ENCODE measurements at regions not wholly inside any gene's neighbourhood (a gene's known extent, or its start where the extent isn't known, plus 50 kb on each side); places are given as distances from the start of the nearest gene placed in this dataset.
"Not testable (repeated sequence)": the region's sequence is repeated elsewhere in the genome, so short reads cannot be mapped to it uniquely, and the experiment has no call there.

DNA sequence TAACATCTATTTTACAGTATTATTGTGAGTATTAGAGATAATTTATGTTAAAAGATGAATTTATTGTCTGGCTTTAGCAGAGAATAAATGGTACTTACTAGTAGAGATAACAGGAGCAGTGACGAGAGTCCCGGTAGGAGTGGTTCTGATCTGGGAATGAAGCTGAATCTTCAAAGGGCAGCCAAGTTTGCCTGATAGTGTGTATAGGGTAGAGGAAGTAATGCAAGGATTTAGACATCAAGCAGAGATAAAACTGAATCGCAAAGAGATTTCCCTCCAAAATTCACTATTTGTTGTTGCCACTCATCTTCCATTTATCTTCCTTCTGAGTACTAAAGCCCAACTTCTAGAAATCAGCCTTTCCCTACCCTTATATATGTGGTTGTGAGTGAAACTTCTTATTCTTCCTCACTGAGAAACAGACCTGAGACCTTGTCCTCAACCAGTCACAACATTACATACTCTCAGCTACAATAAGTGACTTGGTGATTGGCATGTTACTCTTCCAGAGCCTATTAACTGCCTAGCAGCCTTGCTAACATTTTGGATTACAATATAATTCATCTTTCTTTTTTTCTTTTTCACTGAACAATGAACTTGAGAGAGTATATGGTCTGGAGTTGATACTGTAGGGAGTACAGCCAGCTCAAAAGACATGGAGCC, 692.7 kb upstream of the ZNF385D start (continued):
- no peak for TF ChIP-seq NFE2L2 (conservative IDR thresholded peaks at IDR 0.05; ENCODE audit: low read length)
- TF ChIP-seq TP53 (CRISPR knock-in tag; IDR thresholded peaks at IDR 0.05): no peak
- TF ChIP-seq, protein P1, sequence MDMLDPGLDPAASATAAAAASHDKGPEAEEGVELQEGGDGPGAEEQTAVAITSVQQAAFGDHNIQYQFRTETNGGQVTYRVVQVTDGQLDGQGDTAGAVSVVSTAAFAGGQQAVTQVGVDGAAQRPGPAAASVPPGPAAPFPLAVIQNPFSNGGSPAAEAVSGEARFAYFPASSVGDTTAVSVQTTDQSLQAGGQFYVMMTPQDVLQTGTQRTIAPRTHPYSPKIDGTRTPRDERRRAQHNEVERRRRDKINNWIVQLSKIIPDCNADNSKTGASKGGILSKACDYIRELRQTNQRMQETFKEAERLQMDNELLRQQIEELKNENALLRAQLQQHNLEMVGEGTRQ (IDR thresholded peaks at IDR 0.05): no peak

DNA sequence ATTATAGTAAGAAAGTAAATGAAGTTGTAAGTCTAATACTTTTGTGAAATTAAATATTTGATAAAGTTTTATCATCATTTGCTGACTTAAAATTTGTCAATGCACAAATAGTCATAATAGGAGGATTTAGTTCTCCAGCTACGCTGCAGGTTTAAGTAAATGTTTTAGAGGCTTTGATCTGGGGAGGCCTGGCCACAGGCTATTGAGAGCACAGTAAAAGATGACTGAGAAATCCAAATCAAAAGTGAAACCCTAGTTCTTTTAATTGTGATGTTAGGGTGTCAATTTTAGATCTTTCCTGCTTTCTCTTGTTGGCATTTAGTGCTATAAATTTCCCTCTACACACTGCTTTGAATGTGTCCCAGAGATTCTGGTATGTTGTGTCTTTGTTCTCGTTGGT, 694.3 kb upstream of the ZNF385D start:
- H3K4me1 ChIP-seq; CTCF ChIA-PET; H3K4me3 ChIP-seq; ATAC-seq; H3K4me2 ChIP-seq; H3K27ac ChIP-seq; DNase-seq (ENCODE audit: low read depth in 1 of 2, low spot score in 1 of 2); FAIRE-seq; POLR2A ChIA-PET; H3K9me3 ChIP-seq: not testable (repeated sequence)
- 0% methylated on average over 2 of the region's 2 CpGs for WGBS (ENCODE audit: missing lambda C conversion rate)

DNA sequence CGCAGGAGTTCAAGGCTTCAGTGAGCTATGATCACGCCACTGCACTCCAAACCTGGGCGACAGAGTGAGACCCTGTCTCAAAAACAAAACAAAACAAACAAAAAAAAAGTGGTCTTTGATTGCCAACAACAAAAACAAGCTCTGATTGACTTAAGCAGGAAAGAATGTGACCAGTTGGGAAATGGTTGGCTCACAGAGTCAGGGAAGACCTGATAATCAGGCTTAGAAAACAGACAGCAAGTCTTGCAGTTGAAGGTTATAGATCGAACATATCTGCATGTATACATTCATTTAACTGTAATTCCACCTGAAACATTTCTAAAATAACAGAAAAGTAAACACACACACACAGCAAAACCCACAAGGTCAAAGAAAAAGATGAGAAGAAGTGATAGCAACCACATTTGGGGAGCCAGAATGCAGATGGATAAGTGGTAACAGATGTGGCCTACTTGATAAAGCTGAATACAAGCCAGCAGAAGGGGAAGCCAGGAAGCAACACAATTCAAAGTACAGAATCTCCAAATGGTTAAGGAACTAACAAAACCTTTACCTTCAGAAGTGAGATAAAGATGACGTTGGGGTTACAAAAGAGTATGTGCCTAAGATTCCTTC, 699.9 kb upstream of the ZNF385D start:
- 23% methylated on average over 5 of the region's 5 CpGs for WGBS (ENCODE audit: missing lambda C conversion rate)
- no peak for DNase-seq (ENCODE audit: low read depth in 1 of 2, low spot score in 1 of 2)
- H3K4me2 ChIP-seq: no peak overlapping the region
- H3K4me3 ChIP-seq: no peak overlapping the region
- H3K27ac ChIP-seq: no peak overlapping the region
- TF ChIP-seq JUN (IDR thresholded peaks at IDR 0.05): no peak
- no peak for TF ChIP-seq HDAC2 (IDR thresholded peaks at IDR 0.05)
- TF ChIP-seq, protein P2, sequence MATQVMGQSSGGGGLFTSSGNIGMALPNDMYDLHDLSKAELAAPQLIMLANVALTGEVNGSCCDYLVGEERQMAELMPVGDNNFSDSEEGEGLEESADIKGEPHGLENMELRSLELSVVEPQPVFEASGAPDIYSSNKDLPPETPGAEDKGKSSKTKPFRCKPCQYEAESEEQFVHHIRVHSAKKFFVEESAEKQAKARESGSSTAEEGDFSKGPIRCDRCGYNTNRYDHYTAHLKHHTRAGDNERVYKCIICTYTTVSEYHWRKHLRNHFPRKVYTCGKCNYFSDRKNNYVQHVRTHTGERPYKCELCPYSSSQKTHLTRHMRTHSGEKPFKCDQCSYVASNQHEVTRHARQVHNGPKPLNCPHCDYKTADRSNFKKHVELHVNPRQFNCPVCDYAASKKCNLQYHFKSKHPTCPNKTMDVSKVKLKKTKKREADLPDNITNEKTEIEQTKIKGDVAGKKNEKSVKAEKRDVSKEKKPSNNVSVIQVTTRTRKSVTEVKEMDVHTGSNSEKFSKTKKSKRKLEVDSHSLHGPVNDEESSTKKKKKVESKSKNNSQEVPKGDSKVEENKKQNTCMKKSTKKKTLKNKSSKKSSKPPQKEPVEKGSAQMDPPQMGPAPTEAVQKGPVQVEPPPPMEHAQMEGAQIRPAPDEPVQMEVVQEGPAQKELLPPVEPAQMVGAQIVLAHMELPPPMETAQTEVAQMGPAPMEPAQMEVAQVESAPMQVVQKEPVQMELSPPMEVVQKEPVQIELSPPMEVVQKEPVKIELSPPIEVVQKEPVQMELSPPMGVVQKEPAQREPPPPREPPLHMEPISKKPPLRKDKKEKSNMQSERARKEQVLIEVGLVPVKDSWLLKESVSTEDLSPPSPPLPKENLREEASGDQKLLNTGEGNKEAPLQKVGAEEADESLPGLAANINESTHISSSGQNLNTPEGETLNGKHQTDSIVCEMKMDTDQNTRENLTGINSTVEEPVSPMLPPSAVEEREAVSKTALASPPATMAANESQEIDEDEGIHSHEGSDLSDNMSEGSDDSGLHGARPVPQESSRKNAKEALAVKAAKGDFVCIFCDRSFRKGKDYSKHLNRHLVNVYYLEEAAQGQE (IDR thresholded peaks at IDR 0.05): no peak
- TF ChIP-seq, protein P3, sequence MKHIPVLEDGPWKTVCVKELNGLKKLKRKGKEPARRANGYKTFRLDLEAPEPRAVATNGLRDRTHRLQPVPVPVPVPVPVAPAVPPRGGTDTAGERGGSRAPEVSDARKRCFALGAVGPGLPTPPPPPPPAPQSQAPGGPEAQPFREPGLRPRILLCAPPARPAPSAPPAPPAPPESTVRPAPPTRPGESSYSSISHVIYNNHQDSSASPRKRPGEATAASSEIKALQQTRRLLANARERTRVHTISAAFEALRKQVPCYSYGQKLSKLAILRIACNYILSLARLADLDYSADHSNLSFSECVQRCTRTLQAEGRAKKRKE (CRISPR knock-in tag; IDR thresholded peaks at IDR 0.05; ENCODE audit: low read depth): no peak
- TF ChIP-seq ZNF302 (CRISPR knock-in tag; IDR thresholded peaks at IDR 0.05): no peak
- no peak for TF ChIP-seq CBX8 (IDR thresholded peaks at IDR 0.05)
- TF ChIP-seq PHF8 (IDR thresholded peaks at IDR 0.05; ENCODE audit: borderline replicate concordance, low read depth): no peak
- TF ChIP-seq EHF (CRISPR knock-in tag; IDR thresholded peaks at IDR 0.05): no peak
- TF ChIP-seq, protein P4, sequence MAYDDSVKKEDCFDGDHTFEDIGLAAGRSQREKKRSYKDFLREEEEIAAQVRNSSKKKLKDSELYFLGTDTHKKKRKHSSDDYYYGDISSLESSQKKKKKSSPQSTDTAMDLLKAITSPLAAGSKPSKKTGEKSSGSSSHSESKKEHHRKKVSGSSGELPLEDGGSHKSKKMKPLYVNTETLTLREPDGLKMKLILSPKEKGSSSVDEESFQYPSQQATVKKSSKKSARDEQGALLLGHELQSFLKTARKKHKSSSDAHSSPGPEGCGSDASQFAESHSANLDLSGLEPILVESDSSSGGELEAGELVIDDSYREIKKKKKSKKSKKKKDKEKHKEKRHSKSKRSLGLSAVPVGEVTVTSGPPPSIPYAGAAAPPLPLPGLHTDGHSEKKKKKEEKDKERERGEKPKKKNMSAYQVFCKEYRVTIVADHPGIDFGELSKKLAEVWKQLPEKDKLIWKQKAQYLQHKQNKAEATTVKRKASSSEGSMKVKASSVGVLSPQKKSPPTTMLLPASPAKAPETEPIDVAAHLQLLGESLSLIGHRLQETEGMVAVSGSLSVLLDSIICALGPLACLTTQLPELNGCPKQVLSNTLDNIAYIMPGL (CRISPR knock-in tag; IDR thresholded peaks at IDR 0.05; ENCODE audit: borderline replicate concordance): no peak
- TF ChIP-seq BHLHE40 (IDR thresholded peaks at IDR 0.05; ENCODE audit: low read depth, low read length): no peak
- TF ChIP-seq, protein P1 (IDR thresholded peaks at IDR 0.05): no peak
- TF ChIP-seq HOXB13 (CRISPR knock-in tag; IDR thresholded peaks at IDR 0.05; ENCODE audit: low read depth): no peak
- ATAC-seq: no peak
- ChIA-PET CTCF (no interaction called here), POLR2A (no interaction called here)
- H3K9me3 ChIP-seq: no peaks in the 10 kb centered on the region
- no peak for FAIRE-seq
- H3K4me1 ChIP-seq: no peaks in the 10 kb centered on the region
